Body of pancreas (tissue), 4 donors: ENCODE measurements at regions not wholly inside any gene's neighbourhood (a gene's known extent, or its start where the extent isn't known, plus 50 kb on each side); places are given as distances from the start of the nearest gene placed in this dataset.

Source experiments
- ATAC-seq: fragments of 150-250 bp; one replicate; pipeline ENCODE4 v1.9.1; 2016
- DNase-seq, 4 donors: peaks; one replicate each; pipeline ENCODE4 v3.0.0-alpha.2; 2019
- H3K27ac ChIP-seq, 4 donors: fragments of 200-600 bp; sonication (generic); 1 replicate in 3 of 4; 2 replicates in 1 of 4; pipeline versions ENCODE4 v1.5.1 to v1.6.1; 2016 to 2019; ENCODE audit warnings: mild to moderate bottlenecking in 1 of 4, mixed read lengths in 1 of 4, moderate library complexity in 1 of 4
- H3K27me3 ChIP-seq, 2 donors: fragments of 200-600 bp; sonication (generic); one replicate each; pipeline ENCODE4 v1.6.0; 2016; ENCODE audit warnings: mild to moderate bottlenecking in 1 of 2
- H3K36me3 ChIP-seq, 2 donors: fragments of 200-600 bp; sonication (generic); replicated peaks in 1 of 2; 2 replicates each; pipeline ENCODE4 v1.5.1; 2016; ENCODE audit warnings: low read depth in 2 of 2; ENCODE audit not compliant: insufficient read depth in 1 of 2
- H3K4me1 ChIP-seq: fragments of 200-600 bp; sonication (generic); one replicate; pipeline ENCODE4 v1.6.0; 2016
- H3K4me3 ChIP-seq, 2 donors: fragments of 200-600 bp; sonication (generic); 1 replicate in 1 of 2; 2 replicates in 1 of 2; pipeline ENCODE4 v1.5.1; 2016 to 2019
- H3K9me3 ChIP-seq, 3 donors: fragments of 200-600 bp; sonication (generic); 1 replicate in 2 of 3; 2 replicates in 1 of 3; pipeline ENCODE4 v1.5.1; 2016
- POLR2A ChIP-seq, 3 donors: fragments of 450-650 bp; IDR thresholded peaks; one replicate each; pipeline ENCODE4 v1.6.1; 2016; ENCODE audit warnings: antibody characterized with exemption in 3 of 3, mild to moderate bottlenecking in 2 of 3
- WGBS, 2 donors: methylation state at CpG; one replicate each; pipeline ENCODE4 v1.1.5; 2017; 5-methylcytosine and 5-hydroxymethylcytosine counted together
- intact Hi-C: fragments of 100-400 bp; cut with DNase I; formaldehyde crosslinking; loops from one replicate; pipeline ENCODE4 v1.15.1; 2023
- TF ChIP-seq, protein P1 (sequence below), 7 experiments: fragments of 450-650 bp in 4 of 7; fragments of 200-600 bp in 3 of 7; sonication (generic) in 3 of 7; IDR thresholded peaks; one replicate each; pipeline ENCODE4 v1.5.1; 2016 to 2019; ENCODE audit warnings: antibody characterized with exemption in 7 of 7

DNA sequence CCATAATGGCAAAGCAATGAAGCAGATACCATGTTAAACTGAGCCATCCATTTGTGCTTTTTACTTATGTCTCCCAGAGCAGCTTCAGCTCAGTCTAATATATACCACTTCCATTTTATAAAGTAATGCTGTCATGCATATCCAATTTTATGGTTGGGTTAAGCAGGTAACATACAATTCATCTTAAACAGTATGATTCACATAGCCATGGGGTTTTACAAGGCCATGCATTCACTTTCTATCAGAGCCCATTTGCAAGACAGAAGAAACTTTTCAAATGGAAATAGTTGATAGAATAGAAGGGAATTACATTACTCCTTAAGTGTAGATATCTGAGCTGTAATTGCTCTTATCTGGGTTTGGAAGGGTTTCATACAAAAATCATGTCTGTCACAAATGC, 580.5 kb upstream of the CXADR start:
- Histone ChIP-seq H3K27ac (no peak overlapping the region), H3K9me3 (no peaks in the 10 kb centered on the region), H3K4me3 (no peak overlapping the region), H3K27me3 (no peaks in the 10 kb centered on the region), H3K4me1 (no peaks in the 10 kb centered on the region), H3K36me3 (no peaks in the 10 kb centered on the region)
- intact Hi-C loops = no loop called here
- DNase-seq (no peak), ATAC-seq (no peak)
- TF ChIP-seq, protein P1, sequence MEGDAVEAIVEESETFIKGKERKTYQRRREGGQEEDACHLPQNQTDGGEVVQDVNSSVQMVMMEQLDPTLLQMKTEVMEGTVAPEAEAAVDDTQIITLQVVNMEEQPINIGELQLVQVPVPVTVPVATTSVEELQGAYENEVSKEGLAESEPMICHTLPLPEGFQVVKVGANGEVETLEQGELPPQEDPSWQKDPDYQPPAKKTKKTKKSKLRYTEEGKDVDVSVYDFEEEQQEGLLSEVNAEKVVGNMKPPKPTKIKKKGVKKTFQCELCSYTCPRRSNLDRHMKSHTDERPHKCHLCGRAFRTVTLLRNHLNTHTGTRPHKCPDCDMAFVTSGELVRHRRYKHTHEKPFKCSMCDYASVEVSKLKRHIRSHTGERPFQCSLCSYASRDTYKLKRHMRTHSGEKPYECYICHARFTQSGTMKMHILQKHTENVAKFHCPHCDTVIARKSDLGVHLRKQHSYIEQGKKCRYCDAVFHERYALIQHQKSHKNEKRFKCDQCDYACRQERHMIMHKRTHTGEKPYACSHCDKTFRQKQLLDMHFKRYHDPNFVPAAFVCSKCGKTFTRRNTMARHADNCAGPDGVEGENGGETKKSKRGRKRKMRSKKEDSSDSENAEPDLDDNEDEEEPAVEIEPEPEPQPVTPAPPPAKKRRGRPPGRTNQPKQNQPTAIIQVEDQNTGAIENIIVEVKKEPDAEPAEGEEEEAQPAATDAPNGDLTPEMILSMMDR (IDR thresholded peaks at IDR 0.05) = no peak
- no peak for TF ChIP-seq POLR2A (IDR thresholded peaks at IDR 0.05)

DNA sequence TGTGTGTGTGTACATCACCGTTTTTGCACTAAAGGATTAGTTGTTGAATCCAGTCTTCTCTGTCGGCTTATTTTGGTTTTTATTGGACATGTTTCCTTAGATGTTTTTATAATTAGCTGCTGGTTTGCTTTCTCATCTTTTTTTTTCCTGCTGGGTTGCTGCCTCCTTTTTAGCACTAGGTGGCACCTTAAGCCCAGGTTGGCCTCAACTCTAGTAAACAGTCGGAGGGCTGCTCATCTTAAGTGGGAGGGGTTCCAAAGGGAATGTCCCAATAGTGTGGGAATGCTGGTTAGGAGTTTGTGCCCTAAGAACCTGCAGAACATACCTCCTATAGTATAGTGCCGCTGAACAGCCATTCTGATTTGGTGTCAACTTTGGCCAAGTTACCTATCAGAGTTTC, 570.1 kb upstream of the CXADR start:
- intact Hi-C loops = no loop called here
- 47 to 58% methylated on average over 4 of the region's 4 CpGs for WGBS, 2 donors
- TF ChIP-seq POLR2A (IDR thresholded peaks at IDR 0.05) = no peak
- TF ChIP-seq, protein P1 (IDR thresholded peaks at IDR 0.05) = no peak
- H3K4me1 ChIP-seq = no peaks in the 10 kb centered on the region
- DNase-seq (no peak), ATAC-seq (no peak)
- H3K4me3 ChIP-seq = no peak overlapping the region
- peaks cover 0 to 7% (median 0%) of the 10 kb centered on the region in 3 donors for H3K9me3 ChIP-seq
- H3K27me3 ChIP-seq = no peaks in the 10 kb centered on the region
- no peak overlapping the region for H3K27ac ChIP-seq
- H3K36me3 ChIP-seq = no peaks in the 10 kb centered on the region

DNA sequence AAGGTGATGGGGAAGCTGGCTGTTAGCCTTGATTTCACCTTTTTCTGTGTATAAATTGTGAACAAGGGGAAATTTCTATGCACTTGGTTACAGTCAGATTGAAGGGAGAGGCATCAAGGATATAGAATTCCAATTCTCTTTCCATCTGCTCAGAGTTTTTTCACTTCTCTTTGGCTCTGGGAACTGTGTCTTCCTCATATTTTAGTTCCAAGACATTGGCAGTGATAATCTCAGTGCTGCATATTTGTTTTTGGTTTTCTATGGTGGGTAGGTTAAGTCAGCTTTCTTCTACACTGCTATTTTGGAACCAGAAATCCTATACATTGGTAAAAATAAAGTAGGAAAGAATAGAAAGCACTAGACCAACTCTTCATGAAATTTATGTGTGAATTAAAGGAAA, 569.6 kb upstream of the CXADR start:
- Histone ChIP-seq H3K4me3 (no peak overlapping the region), H3K27ac (no peak overlapping the region), H3K4me1 (no peaks in the 10 kb centered on the region), H3K36me3 (no peaks in the 10 kb centered on the region), H3K9me3 (peaks cover 0 to 7% (median 0%) of the 10 kb centered on the region in 3 donors), H3K27me3 (no peaks in the 10 kb centered on the region)
- ATAC-seq (no peak), DNase-seq (no peak)
- intact Hi-C loops = no loop called here
- TF ChIP-seq POLR2A (IDR thresholded peaks at IDR 0.05) = no peak
- TF ChIP-seq, protein P1 (IDR thresholded peaks at IDR 0.05) = no peak

DNA sequence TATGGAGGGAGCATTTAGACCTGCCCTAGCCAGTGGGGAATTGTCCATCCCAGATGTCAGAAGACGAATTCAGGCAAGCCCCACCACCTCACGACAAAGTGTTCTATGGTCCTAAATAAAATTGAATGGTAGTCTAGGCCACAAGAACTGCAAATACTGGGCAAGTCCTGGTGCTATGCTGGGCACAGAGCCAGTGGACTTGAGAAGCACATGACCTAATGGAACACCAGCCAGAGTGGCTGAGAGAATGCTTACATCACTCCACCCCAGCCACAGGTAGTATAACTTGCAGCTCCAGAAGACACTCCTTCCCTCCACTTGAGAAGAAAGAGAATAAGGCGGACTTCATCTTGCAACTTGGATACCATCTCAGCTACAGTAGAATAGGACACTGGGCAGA, 567.3 kb upstream of the CXADR start:
- ATAC-seq (no peak), DNase-seq (peak in 1 of 4 donors; percentile 7)
- no peaks in the 10 kb centered on the region for H3K4me1 ChIP-seq
- no peak for TF ChIP-seq POLR2A (IDR thresholded peaks at IDR 0.05)
- H3K27me3 ChIP-seq = no peaks in the 10 kb centered on the region
- no peaks in the 10 kb centered on the region for H3K36me3 ChIP-seq
- 71% methylated on average over 3 of the region's 3 CpGs; no CpG with 5 or more reads in 1 of the 2 donors for WGBS, 2 donors
- intact Hi-C loops = no loop called here
- H3K27ac ChIP-seq = no peak overlapping the region
- H3K9me3 ChIP-seq = peaks cover 0 to 7% (median 0%) of the 10 kb centered on the region in 3 donors
- H3K4me3 ChIP-seq = no peak overlapping the region

DNA sequence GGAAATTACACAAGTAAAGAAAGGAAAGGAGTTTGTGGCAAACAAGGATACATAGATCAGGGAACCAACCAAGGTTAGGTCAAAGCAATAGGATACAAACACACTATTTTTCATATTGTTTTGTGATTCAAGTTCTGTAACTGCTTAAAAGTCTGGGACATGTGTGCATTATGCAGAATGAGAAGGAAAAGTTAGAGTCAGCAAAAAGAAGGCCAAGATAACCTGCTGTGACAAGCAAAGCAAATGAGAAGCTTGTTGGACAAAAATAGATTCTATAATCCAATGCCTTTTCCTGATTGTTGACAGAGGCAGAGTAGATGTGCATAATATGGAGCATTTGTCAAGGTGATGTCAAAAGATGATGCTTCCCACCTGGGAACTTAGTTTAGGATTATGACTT, 556.0 kb upstream of the CXADR start:
- Histone ChIP-seq H3K9me3 (no peaks in the 10 kb centered on the region), H3K4me1 (no peaks in the 10 kb centered on the region), H3K36me3 (no peaks in the 10 kb centered on the region), H3K27ac (no peak overlapping the region), H3K27me3 (no peaks in the 10 kb centered on the region), H3K4me3 (no peak overlapping the region)
- intact Hi-C loops = no loop called here
- ATAC-seq (no peak), DNase-seq (no peak)
- TF ChIP-seq, protein P1 (IDR thresholded peaks at IDR 0.05) = no peak
- TF ChIP-seq POLR2A (IDR thresholded peaks at IDR 0.05) = no peak
